GM18520 (cell line): ENCODE measurements at regions not wholly inside any gene's neighbourhood (a gene's known extent, or its start where the extent isn't known, plus 50 kb on each side); places are given as distances from the start of the nearest gene placed in this dataset.

Experiments used
- ATAC-seq: cut with Tn5 transposase; IDR thresholded peaks from one replicate; pipeline ENCODE4 v1.9.1; 2021; ENCODE audit not compliant: unreplicated experiment

DNA sequence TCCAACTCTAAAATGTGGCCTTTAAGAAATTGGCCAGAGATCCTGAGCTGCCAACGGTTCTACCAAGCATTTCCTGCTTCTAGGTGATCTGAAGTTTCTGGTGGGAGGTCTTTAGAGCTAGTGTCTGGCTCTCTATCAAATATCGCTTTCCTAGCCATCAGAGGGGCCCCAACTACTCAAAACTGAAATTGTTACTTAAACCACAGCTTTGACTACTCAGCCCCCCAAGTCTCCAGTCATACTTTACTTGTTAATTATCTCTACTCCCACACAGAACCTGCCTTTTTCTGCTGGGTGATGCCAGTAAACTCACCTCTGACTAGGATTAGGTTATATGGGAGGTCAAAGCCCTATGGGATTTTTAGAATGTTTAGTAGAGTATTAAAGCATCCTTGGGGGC is 95.1 kb downstream of the FASLG start:
- no peak for ATAC-seq

DNA sequence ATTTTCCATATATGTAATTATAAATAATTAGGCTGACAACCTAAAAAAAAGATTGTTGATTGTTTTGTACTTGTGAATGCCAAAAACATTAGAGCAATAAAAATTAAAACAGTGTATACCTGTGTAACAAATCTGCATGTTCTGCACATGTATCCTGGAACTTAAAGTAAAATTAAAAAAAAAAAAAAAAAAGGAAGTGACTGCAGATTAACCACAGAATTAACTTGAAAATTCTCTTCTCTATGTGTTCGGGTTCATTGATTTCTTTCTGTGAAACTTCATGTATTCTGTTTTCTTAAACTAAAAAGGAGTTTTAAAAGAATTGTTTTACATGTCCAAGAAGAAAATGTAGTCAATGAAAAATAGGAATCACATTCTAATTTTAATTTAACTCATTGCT is 95.7 kb downstream of the FASLG start:
- ATAC-seq: no peak

DNA sequence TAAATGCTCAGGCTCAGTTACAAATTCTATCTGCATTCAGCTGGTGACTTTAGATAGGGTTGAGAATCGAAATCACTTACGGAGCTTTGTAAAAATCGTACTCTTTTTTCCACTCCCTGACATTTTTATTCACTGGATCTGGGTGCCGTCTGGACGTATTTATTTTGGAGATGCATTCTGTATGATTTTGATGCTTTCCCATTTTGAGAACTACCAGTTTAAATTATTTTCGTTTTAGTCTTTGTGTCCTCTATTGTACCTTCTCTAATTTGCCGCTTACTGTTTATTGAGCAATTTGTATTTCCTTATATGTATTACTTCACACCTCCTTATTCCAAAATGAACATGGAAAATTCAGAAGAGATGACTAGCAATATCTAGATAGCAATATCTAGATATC is 96.2 kb downstream of the FASLG start:
- ATAC-seq: no peak

DNA sequence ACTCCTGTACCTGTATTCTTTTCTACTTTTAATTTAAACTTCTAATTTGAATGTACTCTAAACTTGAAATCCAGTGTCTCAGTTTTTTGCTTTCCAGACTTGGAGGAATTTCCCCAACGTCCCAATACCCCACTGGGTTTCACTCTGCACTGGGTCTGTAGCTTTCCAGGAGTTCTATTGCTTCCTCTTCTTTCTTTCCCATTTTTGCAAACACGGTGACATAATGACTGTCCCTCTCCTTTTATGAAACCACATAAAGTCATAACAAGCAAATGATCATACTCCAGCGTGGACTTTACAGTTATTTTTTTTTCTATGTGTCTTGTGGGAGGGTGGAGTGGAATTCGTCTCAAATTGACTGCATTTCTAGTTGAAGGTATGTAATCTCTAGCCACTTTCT is 97.1 kb downstream of the FASLG start:
- ATAC-seq: no peak

DNA sequence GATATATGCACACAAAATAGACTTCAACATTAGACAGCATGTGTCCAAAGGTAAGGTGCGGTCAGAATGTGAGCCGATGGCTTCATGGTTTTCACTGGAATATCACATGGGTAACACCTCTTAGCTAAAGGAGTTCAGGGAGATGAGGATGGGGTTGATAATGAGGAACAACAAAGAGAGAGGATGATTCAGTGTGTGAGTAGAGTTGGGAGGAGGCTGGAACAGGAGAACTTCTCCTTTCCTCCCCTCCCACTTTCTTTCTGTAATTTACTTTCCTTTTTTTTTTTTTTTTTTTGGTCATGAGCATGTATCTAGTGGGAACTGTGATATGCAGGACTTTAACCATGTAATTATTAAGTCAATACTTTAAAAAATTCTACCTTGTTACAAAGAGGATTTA is 99.4 kb downstream of the FASLG start:
- no peak for ATAC-seq

DNA sequence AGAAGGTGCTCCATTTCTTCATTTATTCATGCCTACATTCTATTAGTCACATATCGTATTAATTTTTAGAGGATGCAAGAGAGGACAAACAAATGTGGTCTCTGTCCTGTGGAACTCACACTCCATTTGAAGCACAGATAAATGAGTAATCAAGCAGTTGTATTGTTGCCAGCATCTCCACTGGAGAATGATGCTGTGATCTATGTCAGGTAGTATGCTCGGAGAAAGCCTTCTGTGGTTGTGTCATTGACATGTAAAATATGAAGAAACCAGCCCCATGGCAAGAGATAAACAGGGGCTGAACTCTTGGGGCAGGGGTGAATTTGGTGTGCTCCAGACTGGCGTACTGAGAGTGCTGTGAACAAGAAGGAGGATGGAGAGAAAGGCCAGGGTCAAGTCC is 101.2 kb downstream of the FASLG start:
- no peak for ATAC-seq

DNA sequence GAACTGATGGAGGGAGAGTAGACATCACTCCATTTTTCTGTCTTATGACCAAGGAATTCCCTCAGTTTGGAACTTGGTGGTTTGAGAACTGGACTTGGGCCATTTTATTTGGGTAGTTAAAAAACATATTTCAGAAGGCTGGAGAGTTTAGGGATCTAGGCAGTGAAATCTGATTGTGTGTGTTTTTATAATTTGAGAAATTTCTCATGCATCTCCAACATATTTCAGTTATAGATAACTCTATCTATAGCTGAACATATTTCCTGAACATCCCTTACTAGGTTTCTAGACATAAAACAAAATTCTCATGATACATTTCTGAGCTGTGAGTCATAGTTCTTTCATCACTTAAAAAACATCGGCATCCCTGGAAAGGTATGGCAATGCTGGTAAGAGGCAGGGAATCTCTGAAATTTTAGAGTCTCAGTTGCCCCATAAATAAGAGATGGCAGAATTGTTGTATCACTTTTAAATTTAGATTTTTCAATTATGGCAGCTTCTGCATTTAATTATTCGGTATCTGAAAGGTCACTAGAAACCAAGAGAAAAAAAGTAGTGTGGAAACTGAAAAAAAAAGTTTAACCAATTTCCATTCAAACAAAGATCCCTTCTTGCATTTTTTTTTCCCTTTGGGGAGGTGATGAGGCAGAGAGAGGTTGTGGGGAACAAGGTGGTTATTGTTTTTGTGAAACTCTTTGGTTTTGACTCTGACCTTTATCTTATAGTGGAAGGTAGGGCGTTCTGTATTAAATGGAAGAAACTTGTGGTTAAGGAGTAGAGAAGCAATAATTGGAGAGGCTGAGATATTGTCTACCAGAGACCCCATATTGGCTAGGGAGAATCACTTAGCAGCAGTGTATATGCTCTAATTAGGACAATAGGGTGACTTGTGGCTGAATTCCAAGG is 102.9 kb downstream of the FASLG start:
- ATAC-seq: no peak

DNA sequence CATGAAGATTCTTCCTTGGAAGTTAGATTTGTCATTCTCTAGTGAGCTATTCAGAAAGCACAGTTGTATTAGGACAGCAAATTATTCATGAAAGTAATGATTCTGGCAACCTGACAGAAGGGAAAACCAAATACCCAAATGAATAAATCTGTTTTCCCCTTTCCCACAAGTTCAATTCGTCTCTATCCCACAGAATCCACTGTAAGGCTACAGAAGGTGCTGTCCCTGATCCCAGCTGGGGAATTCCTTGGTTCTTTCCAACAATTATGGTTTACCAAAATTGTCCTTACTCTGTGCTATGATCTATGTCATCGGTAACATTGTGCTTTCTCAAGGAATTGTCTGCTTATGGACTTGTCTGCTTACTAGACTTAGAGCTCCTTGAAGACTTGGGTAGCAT is 104.2 kb downstream of the FASLG start:
- no peak for ATAC-seq

DNA sequence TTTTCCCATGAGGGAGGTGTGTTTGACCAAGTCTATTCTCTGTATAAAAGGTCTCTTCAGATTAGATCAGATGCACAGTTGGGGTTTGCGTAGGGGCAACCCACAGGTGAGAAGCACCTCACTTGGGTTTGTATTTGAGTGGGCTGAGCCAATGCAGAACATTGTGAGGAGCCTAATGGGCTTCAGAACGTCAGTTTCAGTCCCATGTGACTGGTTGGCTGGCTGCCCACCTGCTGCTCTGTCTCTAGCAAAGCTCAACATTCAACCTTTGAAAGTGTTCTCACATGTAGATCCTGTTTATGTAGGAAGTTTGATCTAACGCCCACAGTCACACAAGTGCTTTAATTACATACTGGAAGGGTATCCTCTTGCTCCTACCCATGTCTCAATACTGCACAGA is 105.5 kb downstream of the FASLG start:
- ATAC-seq: no peak

DNA sequence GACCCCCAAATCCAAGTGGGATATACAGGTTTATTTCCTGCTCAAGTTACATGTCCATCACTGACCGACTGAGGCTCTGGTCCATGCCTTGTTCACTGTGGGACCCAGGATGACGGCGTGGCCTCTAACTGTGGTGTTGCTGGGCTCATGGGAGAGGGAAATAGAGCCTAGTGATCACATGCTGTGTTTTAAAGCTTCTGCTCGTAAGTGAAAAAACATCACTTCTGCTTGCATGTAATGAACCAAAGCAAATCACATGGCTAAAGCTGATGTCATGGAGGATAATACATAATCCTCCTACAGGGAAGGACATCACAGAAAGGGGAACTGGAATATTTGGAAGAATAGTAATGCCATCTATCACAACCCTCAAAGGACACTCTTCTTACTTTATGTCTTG is 107.6 kb downstream of the FASLG start:
- no peak for ATAC-seq

DNA sequence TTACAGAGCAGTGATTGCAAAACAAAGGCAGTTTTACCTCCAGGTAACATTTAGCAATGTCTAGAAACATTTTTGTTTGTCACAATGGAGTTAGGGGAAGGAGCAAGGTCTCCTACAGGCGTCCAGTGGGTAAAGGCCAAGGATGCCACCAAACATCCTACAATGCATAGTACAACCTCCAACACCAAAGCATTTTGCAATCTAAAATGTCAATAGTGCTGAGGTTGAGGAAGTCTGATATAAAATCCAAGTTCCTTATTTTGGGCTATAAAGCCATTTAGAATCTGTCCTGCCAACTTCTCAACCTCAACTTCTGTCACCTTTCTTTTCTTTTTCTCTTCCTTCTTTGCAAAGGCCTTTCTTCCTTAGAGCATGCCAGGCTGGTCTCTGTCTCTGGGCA is 111.2 kb downstream of the FASLG start:
- no peak for ATAC-seq

DNA sequence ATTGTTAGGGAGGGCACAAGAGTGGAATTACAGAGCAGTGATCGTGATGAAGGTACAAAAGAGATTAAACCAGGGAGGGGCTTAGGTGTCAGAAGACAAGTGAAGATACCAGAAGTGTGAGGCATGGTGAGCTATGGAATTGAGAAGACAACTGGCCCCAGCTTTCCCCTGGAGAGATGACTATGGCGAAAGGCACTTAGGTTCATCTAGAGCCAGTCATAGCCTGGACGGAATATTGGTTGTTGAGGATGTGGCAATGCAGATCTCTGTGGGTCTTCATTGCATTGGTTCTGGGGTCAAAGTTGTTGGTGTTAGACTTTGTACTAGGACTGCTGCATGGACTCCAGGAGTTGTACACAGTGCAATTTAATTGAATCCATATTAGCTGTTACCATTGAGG is 115.7 kb downstream of the FASLG start:
- ATAC-seq: no peak

DNA sequence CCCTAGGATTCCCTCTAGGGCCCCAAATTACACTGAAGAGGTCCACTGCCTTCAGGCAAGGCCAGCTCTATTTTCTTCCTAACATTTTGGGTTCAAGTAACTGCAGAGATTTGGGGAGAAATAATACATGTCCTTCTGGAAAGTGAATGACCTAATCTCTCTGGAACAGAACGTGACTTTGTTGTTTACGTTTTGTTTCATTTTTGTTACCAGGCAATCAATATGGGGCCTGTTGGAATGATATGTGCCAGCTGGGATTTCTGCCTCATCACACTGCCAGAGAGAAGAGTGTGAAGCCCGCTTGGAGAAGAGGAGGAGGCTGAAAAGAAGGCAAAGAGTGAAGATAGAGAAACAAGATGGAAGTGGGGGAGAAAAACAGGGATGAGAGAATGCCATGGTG is 116.7 kb downstream of the FASLG start:
- ATAC-seq: no peak

DNA sequence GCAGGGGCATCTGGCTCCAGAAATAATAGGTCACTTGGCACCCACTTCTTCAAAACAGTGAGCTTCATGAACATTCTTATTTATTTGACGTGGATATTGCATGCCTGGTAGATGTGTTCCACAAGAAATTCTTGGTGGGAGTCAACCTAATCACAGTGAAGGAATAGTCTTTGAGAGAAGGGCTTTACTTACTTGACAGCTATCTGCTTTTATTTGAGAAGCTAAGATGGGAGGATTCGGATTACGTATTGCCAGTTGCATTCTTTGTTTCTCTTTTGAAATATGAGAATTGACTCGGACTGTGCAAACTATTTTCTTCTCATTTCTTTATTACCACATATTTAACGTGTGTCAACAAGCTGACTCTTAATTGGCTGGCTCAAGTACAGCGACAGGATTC is 117.2 kb downstream of the FASLG start:
- ATAC-seq: no peak

DNA sequence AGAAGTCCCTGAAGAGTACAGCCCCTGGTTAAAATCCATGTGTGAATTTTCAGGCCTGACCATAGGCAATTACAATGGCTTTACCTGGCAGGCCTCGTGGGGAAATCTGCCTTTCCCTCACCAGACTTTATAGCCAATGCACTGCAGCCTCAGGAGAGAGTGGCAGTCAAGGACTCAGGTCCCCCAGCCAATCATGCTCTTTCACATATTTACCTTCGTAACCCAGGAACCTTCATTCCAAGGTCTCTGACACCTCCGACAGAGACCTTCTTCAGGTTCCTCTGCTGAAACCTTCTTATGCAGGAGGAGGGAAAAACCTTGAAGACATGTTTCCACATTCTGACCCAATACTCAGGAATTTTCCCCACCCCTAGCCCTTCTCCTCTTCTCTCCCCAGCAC is 118.9 kb downstream of the FASLG start:
- ATAC-seq: no peak

DNA sequence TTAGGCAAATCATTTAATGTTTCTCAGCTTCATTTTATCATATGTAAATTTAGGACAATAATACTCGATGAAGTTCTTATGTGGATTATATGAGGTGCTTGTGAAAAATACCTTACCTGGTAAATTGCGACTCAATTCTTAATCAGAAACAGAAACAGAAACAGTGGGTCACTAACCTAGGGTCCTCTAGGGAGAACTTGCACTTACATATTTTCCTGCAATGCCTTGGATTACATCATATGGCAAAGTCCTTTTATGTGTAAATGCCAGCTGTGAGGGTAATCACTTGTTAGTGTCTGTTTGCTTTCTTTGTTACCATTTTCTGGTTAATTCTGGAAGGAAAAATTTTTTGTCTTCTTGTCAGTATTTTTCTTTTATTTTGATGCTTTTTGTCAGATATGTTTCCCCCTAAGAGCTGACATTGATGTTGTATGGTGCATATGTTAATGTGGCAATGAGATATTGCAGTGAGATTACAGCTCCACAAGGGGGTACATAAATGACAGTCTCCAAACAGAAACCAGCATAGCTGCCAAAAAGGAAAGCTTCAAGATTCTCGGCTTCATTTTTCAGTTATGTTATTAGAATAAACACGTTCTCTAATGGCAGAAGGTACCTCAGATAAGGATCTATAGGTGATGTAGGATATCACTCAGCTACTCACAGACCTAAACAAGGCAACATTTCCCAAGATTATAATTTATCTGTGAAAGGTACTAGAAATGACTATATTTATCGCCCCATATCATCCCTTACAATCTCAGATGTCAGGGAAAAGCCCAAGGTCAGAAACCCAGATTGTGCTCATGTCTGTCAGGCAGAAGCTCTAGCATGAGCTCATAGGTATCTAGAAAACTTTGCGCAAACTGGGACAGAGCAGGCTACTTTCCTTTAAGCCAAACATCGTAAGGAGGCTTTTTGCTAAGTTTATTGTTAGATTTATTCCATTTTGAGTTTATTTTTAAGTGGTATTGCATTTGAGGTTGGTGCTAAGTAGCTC is 119.9 kb downstream of the FASLG start:
- peak; percentile 49 for ATAC-seq

DNA sequence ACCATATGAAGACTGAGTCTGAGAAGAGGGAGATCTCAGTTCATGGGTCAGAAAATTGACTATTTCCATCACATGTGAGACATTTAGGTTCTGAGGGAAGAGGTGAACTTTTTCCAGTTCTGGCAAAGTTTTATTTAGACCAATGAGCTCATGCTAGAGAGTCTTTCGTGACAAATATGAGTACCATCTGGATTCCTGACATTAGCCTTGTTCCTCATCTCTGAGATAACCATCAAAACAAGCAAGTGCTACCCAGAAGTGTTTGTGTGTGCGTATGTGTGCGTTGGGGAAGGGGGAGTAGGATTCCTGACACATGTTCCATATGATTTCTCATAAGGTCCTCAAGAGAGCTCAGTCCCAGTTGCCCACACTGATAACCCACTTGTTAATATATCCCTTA is 120.6 kb downstream of the FASLG start:
- ATAC-seq: no peak

DNA sequence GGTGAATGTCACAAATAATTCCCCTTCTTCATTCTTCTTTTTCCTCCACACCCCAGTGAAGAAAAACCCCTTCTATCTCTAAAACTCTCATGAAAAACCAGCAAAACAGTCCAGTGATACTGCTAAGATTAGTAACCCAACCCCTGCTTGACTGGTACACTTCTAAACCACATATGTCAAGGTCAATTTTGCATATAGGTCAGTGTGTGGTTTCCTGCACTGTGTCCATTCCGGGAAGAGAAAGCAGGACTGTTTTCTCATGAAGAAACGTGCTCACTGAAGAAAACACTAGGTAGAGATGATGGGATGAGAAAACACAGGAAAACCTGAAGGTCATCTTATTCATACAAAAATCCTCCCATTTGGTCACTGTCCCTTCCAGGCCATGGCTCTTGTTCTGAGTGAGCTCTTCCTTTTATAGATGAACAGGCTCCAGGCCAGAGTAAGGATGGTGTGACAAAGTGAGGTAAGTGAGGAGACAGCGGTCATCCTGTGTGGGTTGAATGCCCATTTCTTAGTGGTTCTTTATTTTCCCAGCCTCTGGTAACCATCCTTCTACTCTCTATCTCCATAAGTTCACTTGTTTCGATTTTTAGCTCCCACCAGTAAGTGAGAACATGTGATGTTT is 122.7 kb downstream of the FASLG start:
- peak; percentile 76 for ATAC-seq

DNA sequence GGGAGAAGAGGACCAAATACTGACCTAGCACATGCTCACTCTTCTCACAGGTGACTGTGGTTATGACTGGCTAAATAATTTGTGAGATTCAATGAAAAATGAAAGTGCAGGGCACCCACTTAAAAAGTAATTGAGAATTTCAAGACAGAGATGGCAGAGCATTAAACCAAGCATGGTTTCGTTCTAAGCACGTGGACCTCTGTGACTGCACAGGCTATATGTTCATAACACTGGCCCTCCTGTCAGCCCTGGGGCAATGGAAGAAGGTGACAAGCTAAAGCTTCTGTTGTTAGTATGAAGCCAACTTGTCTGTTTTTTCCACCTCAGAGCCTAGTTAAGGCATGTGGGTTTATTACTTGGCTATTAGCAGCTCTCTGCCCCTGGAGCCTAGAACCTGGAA is 130.9 kb downstream of the FASLG start:
- ATAC-seq: no peak

DNA sequence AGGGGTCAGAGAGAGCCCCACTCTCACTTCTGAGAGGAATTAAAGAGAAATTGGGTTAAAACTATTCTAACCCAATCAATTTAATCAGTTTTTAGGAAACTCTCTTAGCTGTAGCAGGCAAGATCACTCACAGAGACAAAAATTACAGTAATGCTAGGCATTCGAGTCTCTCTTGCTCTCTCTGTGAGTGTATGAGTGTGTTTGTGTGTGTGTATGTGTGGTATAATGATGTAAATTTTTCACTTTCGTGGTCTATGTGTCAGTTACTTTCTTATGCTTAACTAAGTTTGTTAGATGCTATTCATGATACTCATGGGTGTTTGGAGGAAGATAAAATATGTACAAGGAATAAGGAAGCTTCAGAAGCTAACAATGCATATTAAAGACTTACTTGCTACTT is 131.3 kb downstream of the FASLG start:
- ATAC-seq: no peak

DNA sequence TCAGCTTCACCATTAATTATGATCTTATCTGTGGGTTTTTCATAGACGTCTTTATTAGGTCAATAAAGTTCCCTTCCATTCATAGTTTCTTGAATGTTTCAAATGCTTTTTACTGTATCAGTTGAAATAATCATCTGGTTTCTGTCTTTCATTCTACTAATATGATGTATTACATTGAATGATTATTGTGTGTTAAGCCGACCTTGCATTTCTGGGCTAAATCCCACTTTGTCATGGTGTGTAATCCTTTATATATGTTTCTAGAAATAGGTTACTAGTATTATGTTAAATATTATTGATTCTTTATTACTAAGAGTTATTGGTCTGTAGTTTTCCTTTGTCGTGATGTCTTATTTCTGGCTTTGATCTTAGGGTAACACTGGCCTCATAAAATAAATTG is 134.9 kb downstream of the FASLG start:
- ATAC-seq: no peak

DNA sequence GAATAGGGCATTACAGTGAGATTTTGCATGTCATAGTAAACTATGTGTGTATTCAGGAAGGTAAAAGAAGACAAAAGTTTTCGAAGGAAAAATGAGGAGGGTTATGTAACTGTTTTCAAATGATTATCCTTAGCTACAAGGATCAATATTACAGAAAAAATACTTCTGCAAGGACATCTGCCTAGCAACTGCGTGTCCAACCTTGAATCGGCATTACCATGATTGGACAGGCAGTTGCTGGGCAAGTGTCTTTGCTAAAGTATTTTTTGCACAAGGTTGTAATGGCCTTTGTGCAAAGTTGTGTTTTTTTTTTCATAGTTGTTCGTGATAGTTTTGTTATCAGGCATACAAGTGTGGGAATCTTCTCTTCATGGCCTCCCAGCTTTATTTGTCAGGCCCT is 136.8 kb downstream of the FASLG start:
- ATAC-seq: no peak
